Hepatocyte (in vitro differentiated cells): ENCODE measurements at regions not wholly inside any gene's neighbourhood (a gene's known extent, or its start where the extent isn't known, plus 50 kb on each side); places are given as distances from the start of the nearest gene placed in this dataset.
"Not testable (repeated sequence)": the region's sequence is repeated elsewhere in the genome, so short reads cannot be mapped to it uniquely, and the experiment has no call there.

Experiments
- DNase-seq: peaks from one replicate; pipeline ENCODE4 v3.0.0-alpha.2; 2016; ENCODE audit warnings: low spot score
- H2AFZ ChIP-seq: fragments of 200-600 bp; sonication (generic); 2 replicates; pipeline ENCODE4 v1.6.0; 2016; ENCODE audit warnings: antibody characterized with exemption, mild to moderate bottlenecking
- H3K27ac ChIP-seq: fragments of 200-600 bp; sonication (generic); 2 replicates; pipeline ENCODE4 v1.5.1; 2016; ENCODE audit warnings: mild to moderate bottlenecking
- H3K27me3 ChIP-seq: fragments of 200-600 bp; sonication (generic); 2 replicates; pipeline ENCODE4 v1.6.1; 2016
- H3K36me3 ChIP-seq: fragments of 200-600 bp; sonication (generic); replicated peaks from 2 replicates; pipeline ENCODE4 v1.5.1; 2016; ENCODE audit warnings: low read depth; ENCODE audit not compliant: insufficient read depth
- H3K4me1 ChIP-seq: fragments of 200-600 bp; sonication (generic); 2 replicates; pipeline ENCODE4 v1.5.1; 2016; ENCODE audit warnings: mild to moderate bottlenecking, moderate library complexity; ENCODE audit not compliant: insufficient read depth
- H3K4me2 ChIP-seq: fragments of 200-600 bp; sonication (generic); 2 replicates; pipeline ENCODE4 v1.6.0; 2016
- H3K4me3 ChIP-seq: fragments of 200-600 bp; sonication (generic); 2 replicates; pipeline ENCODE4 v1.5.1; 2016; ENCODE audit warnings: mild to moderate bottlenecking
- H3K79me2 ChIP-seq: fragments of 200-600 bp; sonication (generic); 2 replicates; pipeline ENCODE4 v1.6.0; 2017; ENCODE audit warnings: mild to moderate bottlenecking
- H3K9me2 ChIP-seq: fragments of 200-600 bp; sonication (generic); replicated peaks from 2 replicates; pipeline ENCODE4 v1.6.0; 2017; ENCODE audit warnings: mild to moderate bottlenecking; ENCODE audit not compliant: insufficient read depth
- H3K9me3 ChIP-seq: fragments of 200-600 bp; sonication (generic); 2 replicates; pipeline ENCODE4 v1.5.1; 2016; ENCODE audit warnings: low read depth, mild to moderate bottlenecking
- H4K20me1 ChIP-seq: fragments of 200-600 bp; sonication (generic); 2 replicates; pipeline ENCODE4 v1.6.0; 2016; ENCODE audit warnings: mild to moderate bottlenecking; ENCODE audit not compliant: insufficient read depth, poor library complexity, severe bottlenecking
- CTCF ChIP-seq: fragments of 200-600 bp; sonication (generic); IDR thresholded peaks from 2 replicates; pipeline ENCODE4 v1.5.1; 2016; ENCODE audit warnings: antibody characterized with exemption, mild to moderate bottlenecking; ENCODE audit not compliant: poor library complexity
- EZH2 ChIP-seq: fragments of 200-600 bp; sonication (generic); IDR thresholded peaks from 2 replicates; pipeline ENCODE4 v1.6.1; 2016; ENCODE audit warnings: antibody characterized with exemption, mild to moderate bottlenecking, borderline replicate concordance
- EZH2phosphoT487 ChIP-seq: fragments of 200-600 bp; sonication (generic); IDR thresholded peaks from one replicate; pipeline ENCODE4 v1.6.1; 2018; ENCODE audit warnings: antibody characterized with exemption, mild to moderate bottlenecking, low read depth, moderate library complexity; ENCODE audit not compliant: unreplicated experiment, severe bottlenecking
- WGBS: methylation state at CpG from one replicate; pipeline ENCODE4 v1.1.6; 2016; ENCODE audit warnings: low lambda C conversion rate; ENCODE audit errors: missing lambda C conversion rate; 5-methylcytosine and 5-hydroxymethylcytosine counted together

GRCh38 chr4:167854881-167855280 lies 237.5 kb upstream of the ANXA10 start:
- TF ChIP-seq CTCF (no peak), EZH2phosphoT487 (no peak), EZH2 (no peak)
- H3K27me3 ChIP-seq, result no peaks in the 10 kb centered on the region
- no peak overlapping the region for H3K4me2 ChIP-seq
- no peak overlapping the region for H2AFZ ChIP-seq
- WGBS, result 71% methylated on average over 2 of the region's 2 CpGs
- no peaks in the 10 kb centered on the region for H3K4me1 ChIP-seq
- DNase-seq, result no peak
- no peaks in the 10 kb centered on the region for H4K20me1 ChIP-seq
- H3K9me3 ChIP-seq, result no peaks in the 10 kb centered on the region
- H3K36me3 ChIP-seq, result no peaks in the 10 kb centered on the region
- no peaks in the 10 kb centered on the region for H3K79me2 ChIP-seq
- no peaks in the 10 kb centered on the region for H3K9me2 ChIP-seq
- no peak overlapping the region for H3K27ac ChIP-seq
- H3K4me3 ChIP-seq, result no peak overlapping the region

- H3K9me3 ChIP-seq, DNase-seq, H3K4me1 ChIP-seq, H3K9me2 ChIP-seq, H2AFZ ChIP-seq, H3K4me3 ChIP-seq, H3K27me3 ChIP-seq, H3K36me3 ChIP-seq, H3K79me2 ChIP-seq, H4K20me1 ChIP-seq, H3K27ac ChIP-seq, H3K4me2 ChIP-seq: not testable (repeated sequence)
- 84% methylated on average over 15 of the region's 15 CpGs for WGBS
These were observed 234.2 kb upstream of the ANXA10 start for GRCh38 chr4:167858127-167858526.

GRCh38 chr4:167867191-167867590 lies 225.1 kb upstream of the ANXA10 start:
- no peak overlapping the region for H3K27ac ChIP-seq
- H4K20me1 ChIP-seq, result no peaks in the 10 kb centered on the region
- H3K27me3 ChIP-seq, result no peaks in the 10 kb centered on the region
- H3K79me2 ChIP-seq, result no peaks in the 10 kb centered on the region
- WGBS, result 70% methylated on average over 3 of the region's 3 CpGs
- H3K4me1 ChIP-seq, result no peaks in the 10 kb centered on the region
- TF ChIP-seq CTCF, result no peak
- H3K4me2 ChIP-seq, result no peak overlapping the region
- no peaks in the 10 kb centered on the region for H3K36me3 ChIP-seq
- no peak for DNase-seq
- no peak overlapping the region for H2AFZ ChIP-seq
- no peaks in the 10 kb centered on the region for H3K9me2 ChIP-seq
- H3K9me3 ChIP-seq, result no peaks in the 10 kb centered on the region
- H3K4me3 ChIP-seq, result no peak overlapping the region

- no peak overlapping the region for H3K27ac ChIP-seq
- H3K9me2 ChIP-seq, result no peaks in the 10 kb centered on the region
- H3K4me2 ChIP-seq, result no peak overlapping the region
- no peak overlapping the region for H2AFZ ChIP-seq
- 69% methylated on average over 1 of the region's 1 CpG for WGBS
- H3K4me1 ChIP-seq, result no peaks in the 10 kb centered on the region
- no peaks in the 10 kb centered on the region for H3K79me2 ChIP-seq
- no peak for DNase-seq
- H4K20me1 ChIP-seq, result no peaks in the 10 kb centered on the region
- TF ChIP-seq EZH2phosphoT487 (no peak), CTCF (no peak), EZH2 (no peak)
- H3K9me3 ChIP-seq, result no peaks in the 10 kb centered on the region
- H3K27me3 ChIP-seq, result no peaks in the 10 kb centered on the region
- H3K36me3 ChIP-seq, result no peaks in the 10 kb centered on the region
- no peak overlapping the region for H3K4me3 ChIP-seq
These were observed 224.2 kb upstream of the ANXA10 start for GRCh38 chr4:167868163-167868562.
